Keratinocyte (primary cell): ENCODE measurements at regions not wholly inside any gene's neighbourhood (a gene's known extent, or its start where the extent isn't known, plus 50 kb on each side); places are given as distances from the start of the nearest gene placed in this dataset.

Experiments used
- EZH2 ChIP-seq: IDR thresholded peaks from one replicate; pipeline ENCODE4 v1.6.1; 2012; ENCODE audit warnings: inconsistent platforms, mild to moderate bottlenecking, low read length, moderate library complexity
- TF ChIP-seq, protein P1 (sequence below), 3 experiments: IDR thresholded peaks in 1 of 3; conservative IDR thresholded peaks in 1 of 3; optimal IDR thresholded peaks in 1 of 3; 2 replicates in 2 of 3; 3 replicates in 1 of 3; pipeline versions ENCODE3 to v1.5.1; 2011; ENCODE audit warnings: low read length in 3 of 3, mild to moderate bottlenecking in 3 of 3, moderate library complexity in 2 of 3, control low read depth in 1 of 3, inconsistent platforms in 1 of 3; ENCODE audit not compliant: insufficient read depth in 2 of 3; ENCODE audit errors: extremely low read depth in 1 of 3

DNA sequence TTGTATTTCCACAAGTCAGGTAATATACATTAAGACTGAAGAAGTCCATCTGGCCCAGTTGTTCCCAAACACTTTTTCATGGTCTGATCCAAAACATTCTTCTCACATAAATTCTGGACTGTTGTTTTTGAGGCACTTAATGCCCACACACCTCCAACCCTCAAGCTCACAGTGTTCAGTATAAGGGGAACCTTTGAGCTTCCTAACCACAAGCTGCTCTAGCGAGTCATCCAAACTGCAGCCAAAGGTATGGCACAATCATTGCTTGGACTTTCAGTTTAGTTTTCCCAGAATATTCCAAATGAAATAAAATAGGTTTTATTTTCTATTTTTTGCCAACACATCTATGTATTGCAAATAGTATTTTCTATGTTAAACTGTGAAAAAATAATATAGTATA is 103.0 kb downstream of the PUS7L start:
- TF ChIP-seq, protein P1, sequence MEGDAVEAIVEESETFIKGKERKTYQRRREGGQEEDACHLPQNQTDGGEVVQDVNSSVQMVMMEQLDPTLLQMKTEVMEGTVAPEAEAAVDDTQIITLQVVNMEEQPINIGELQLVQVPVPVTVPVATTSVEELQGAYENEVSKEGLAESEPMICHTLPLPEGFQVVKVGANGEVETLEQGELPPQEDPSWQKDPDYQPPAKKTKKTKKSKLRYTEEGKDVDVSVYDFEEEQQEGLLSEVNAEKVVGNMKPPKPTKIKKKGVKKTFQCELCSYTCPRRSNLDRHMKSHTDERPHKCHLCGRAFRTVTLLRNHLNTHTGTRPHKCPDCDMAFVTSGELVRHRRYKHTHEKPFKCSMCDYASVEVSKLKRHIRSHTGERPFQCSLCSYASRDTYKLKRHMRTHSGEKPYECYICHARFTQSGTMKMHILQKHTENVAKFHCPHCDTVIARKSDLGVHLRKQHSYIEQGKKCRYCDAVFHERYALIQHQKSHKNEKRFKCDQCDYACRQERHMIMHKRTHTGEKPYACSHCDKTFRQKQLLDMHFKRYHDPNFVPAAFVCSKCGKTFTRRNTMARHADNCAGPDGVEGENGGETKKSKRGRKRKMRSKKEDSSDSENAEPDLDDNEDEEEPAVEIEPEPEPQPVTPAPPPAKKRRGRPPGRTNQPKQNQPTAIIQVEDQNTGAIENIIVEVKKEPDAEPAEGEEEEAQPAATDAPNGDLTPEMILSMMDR (optimal IDR thresholded peaks at IDR 0.05 in 1 of 3, IDR thresholded peaks at IDR 0.05 in 1 of 3, conservative IDR thresholded peaks at IDR 0.05 in 1 of 3; ENCODE audit: extremely low read depth in 1 of 3, insufficient read depth in 2 of 3, low read length in 3 of 3), result no peak
- no peak for TF ChIP-seq EZH2
